K562 (cell line): ENCODE measurements at regions not wholly inside any gene's neighbourhood (a gene's known extent, or its start where the extent isn't known, plus 50 kb on each side); places are given as distances from the start of the nearest gene placed in this dataset.

Experiments used
- ATAC-seq: fragments of 200-7000 bp; cut with Tn5 transposase; 3 replicates; pipeline ENCODE4 v1.9.1; 2020; ENCODE audit warnings: moderate library complexity
- BruUV-seq: library from RNA; stranded (reverse); fragments of 400-500 nt; replicated peaks from 2 replicates; lab custom pipeline; 2021; lab: Mats Ljungman, UMichigan
- CTCF ChIA-PET: fragments of 300-600 bp; formaldehyde crosslinking; extraction: SDS; loops from one replicate; lab custom pipeline; 2021; ENCODE audit warnings: low intra/inter-chr PET ratio; lab: Yijun Ruan, JAX
- POLR2A ChIA-PET: fragments of 300-600, 350-650 bp; sonication (Branson Sonifier 250); formaldehyde crosslinking; extraction: SDS; loops from one replicate; lab custom pipeline; 2021; ENCODE audit warnings: antibody characterized with exemption, inconsistent platforms; lab: Yijun Ruan, JAX
- DNase-seq, 4 experiments: peaks; one replicate each; pipeline versions ENCODE4 v3.0.0 to v3.0.0-alpha.2; 2011 to 2018; ENCODE audit warnings: low spot score in 3 of 4, mixed read lengths in 3 of 4; ENCODE audit errors: extremely low read depth in 1 of 4
- FAIRE-seq: peaks from 2 replicates; lab custom pipeline; 2011; peaks lifted over from hg19 to GRCh38; lab: Jason Lieb, UNC
- H2AFZ ChIP-seq: 2 replicates; pipeline ENCODE4 v1.6.0; 2011; ENCODE audit warnings: low read depth, low read length, control low read depth, inconsistent platforms
- H3K27ac ChIP-seq: fragments of 200-600 bp; 3 replicates; pipeline ENCODE4 v1.8.0; 2011; ENCODE audit warnings: low read depth, mild to moderate bottlenecking, control low read depth, inconsistent platforms, low read length, moderate library complexity, mixed read lengths; ENCODE audit errors: extremely low read depth
- H3K27me3 ChIP-seq, 2 experiments: fragments of 300-600 bp in 1 of 2; 2 replicates in 1 of 2; 3 replicates in 1 of 2; pipeline versions ENCODE4 v1.6.0 to v1.8.0; 2011; ENCODE audit warnings: inconsistent platforms in 2 of 2, low read length in 2 of 2, mild to moderate bottlenecking in 1 of 2, mixed read lengths in 1 of 2, moderate library complexity in 1 of 2; ENCODE audit not compliant: control insufficient read depth in 2 of 2, insufficient read depth in 2 of 2
- H3K36me3 ChIP-seq: fragments of 300-600 bp; 3 replicates; pipeline ENCODE4 v1.8.0; 2011; ENCODE audit warnings: mild to moderate bottlenecking, low read length, inconsistent platforms; ENCODE audit not compliant: control insufficient read depth, insufficient read depth
- H3K4me1 ChIP-seq, 2 experiments: fragments of 200-600 bp in 1 of 2; replicated peaks in 1 of 2; 2 replicates in 1 of 2; 3 replicates in 1 of 2; pipeline versions ENCODE4 v1.5.1 to v1.8.0; 2011; ENCODE audit warnings: inconsistent platforms in 2 of 2, low read length in 2 of 2, mild to moderate bottlenecking in 1 of 2, mixed read lengths in 1 of 2, moderate library complexity in 1 of 2; ENCODE audit not compliant: control insufficient read depth in 2 of 2, insufficient read depth in 2 of 2
- H3K4me2 ChIP-seq: 2 replicates; pipeline ENCODE4 v1.6.1; 2011; ENCODE audit warnings: low read length, control low read depth, inconsistent platforms, mixed read lengths; ENCODE audit not compliant: insufficient read depth
- H3K4me3 ChIP-seq: fragments of 200-600 bp; sonication (generic), shearing (Covaris generic); 2 replicates; pipeline ENCODE4 v1.5.1; 2016; ENCODE audit warnings: control low read depth, inconsistent platforms
- H3K79me2 ChIP-seq: fragments of 200-600 bp; 3 replicates; pipeline ENCODE4 v1.8.0; 2011; ENCODE audit warnings: low read length, inconsistent platforms; ENCODE audit not compliant: control insufficient read depth, insufficient read depth
- H3K9ac ChIP-seq, 2 experiments: 2 replicates each; pipeline versions ENCODE4 v1.6.0 to v1.6.1; 2011; ENCODE audit warnings: low read depth in 2 of 2, low read length in 2 of 2, control low read depth in 1 of 2, inconsistent platforms in 1 of 2, mild to moderate bottlenecking in 1 of 2, mixed read lengths in 1 of 2; ENCODE audit not compliant: insufficient read depth in 1 of 2
- H3K9me1 ChIP-seq: one replicate; pipeline ENCODE4 v1.6.0; 2011; ENCODE audit warnings: inconsistent platforms, mild to moderate bottlenecking, low read length, moderate library complexity; ENCODE audit not compliant: control insufficient read depth, insufficient read depth
- H3K9me3 ChIP-seq: replicated peaks from 2 replicates; pipeline ENCODE4 v1.5.1; 2011; ENCODE audit warnings: low read depth, low read length, inconsistent platforms; ENCODE audit not compliant: control insufficient read depth, insufficient read depth
- H4K20me1 ChIP-seq: replicated peaks from 2 replicates; pipeline ENCODE4 v1.6.1; 2011; ENCODE audit warnings: low read length, inconsistent platforms, mixed read lengths; ENCODE audit not compliant: control insufficient read depth, insufficient read depth
- BRD9 ChIP-seq: fragments of 450-650 bp; IDR thresholded peaks from 2 replicates; pipeline ENCODE4 v1.6.1; 2018; ENCODE audit warnings: low read depth; ENCODE audit not compliant: partially characterized antibody
- CREB3 ChIP-seq: fragments of 450-650 bp; conservative IDR thresholded peaks from 2 replicates; pipeline ENCODE4 v1.6.1; 2016; ENCODE audit warnings: missing genetic modification characterization, low read depth, mild to moderate bottlenecking, missing compliant biosample characterization, moderate library complexity
- HOMEZ ChIP-seq: fragments of 250-450 bp; sonication (Bioruptor Pico); IDR thresholded peaks from 2 replicates; pipeline ENCODE4 v1.4.0; 2020; ENCODE audit warnings: mild to moderate bottlenecking, moderate library complexity
- IRF1 ChIP-seq: sonication (generic); formaldehyde crosslinking; IDR thresholded peaks from 2 replicates; pipeline ENCODE4 v1.8.0; 2022; ENCODE audit warnings: missing genetic modification reagents, mild to moderate bottlenecking, borderline replicate concordance
- WGBS: fragments of 100-300 bp; shearing (Covaris generic); methylation state at CpG from one replicate; pipeline ENCODE4 v1.1.6; 2016; ENCODE audit warnings: low coverage, mixed read lengths; ENCODE audit not compliant: insufficient coverage; ENCODE audit errors: missing lambda C conversion rate; 5-methylcytosine and 5-hydroxymethylcytosine counted together
- in situ Hi-C: fragments of 300-500 bp; cut with MboI; formaldehyde crosslinking; loops from 4 replicates; pipeline ENCODE4 v1.15.0; 2018; ENCODE audit warnings: inconsistent platforms, mixed read lengths
- intact Hi-C: fragments of 100-400 bp; cut with micrococcal nuclease; formaldehyde crosslinking; loops from 2 replicates; pipeline ENCODE4 v1.14.2; 2022

- intact Hi-C loops = no loop called here
- FAIRE-seq = no peak
These were observed 192.5 kb upstream of the PCDH20 start for GRCh38 chr13:61608138-61608537.

More at GRCh38 chr13:61608138-61608537, 192.5 kb upstream of the PCDH20 start:
- ATAC-seq = no peak
- no peaks in the 10 kb centered on the region for H3K9me1 ChIP-seq
- no peaks in the 10 kb centered on the region for H3K4me1 ChIP-seq
- 0% methylated on average over 2 of the region's 3 CpGs for WGBS
- no peaks in the 10 kb centered on the region for H3K27me3 ChIP-seq
- H3K27ac ChIP-seq = no peak overlapping the region
- no peaks in the 10 kb centered on the region for H3K9me3 ChIP-seq
- no peak for TF ChIP-seq BRD9
- TF ChIP-seq CREB3 (tag) = no peak
- TF ChIP-seq IRF1 (CRISPR knock-in tag) = no peak
- TF ChIP-seq HOMEZ (CRISPR knock-in tag) = no peak
- TF ChIP-seq, all 486 proteins: peak for 0
- POLR2A ChIA-PET = no interaction called here
- in situ Hi-C loops = no loop called here
- Histone ChIP-seq H3K4me2 (no peak overlapping the region), H3K79me2 (no peaks in the 10 kb centered on the region), H4K20me1 (no peaks in the 10 kb centered on the region), H3K4me3 (no peak overlapping the region), H2AFZ (no peak overlapping the region), H3K9ac (no peak overlapping the region), H3K36me3 (no peaks in the 10 kb centered on the region)
- CTCF ChIA-PET = no interaction called here
- DNase-seq = no peak
- no TSS peak for BruUV-seq
